ENCODE measurements at regions not wholly inside any gene's neighbourhood (a gene's known extent, or its start where the extent isn't known, plus 50 kb on each side); places are given as distances from the start of the nearest gene placed in this dataset.

GRCh38 chr22:47933891-47934290 lies 1171.4 kb downstream of the TBC1D22A start:
- no peak for TF ChIP-seq GATA2 (IDR thresholded peaks at IDR 0.05; ENCODE audit: low read depth, low read length)
- no peak for TF ChIP-seq GATA3 (IDR thresholded peaks at IDR 0.05; ENCODE audit: low read depth, low read length)
